ENCODE measurements at regions not wholly inside any gene's neighbourhood (a gene's known extent, or its start where the extent isn't known, plus 50 kb on each side); places are given as distances from the start of the nearest gene placed in this dataset.

- no peak for DNase-seq (ENCODE audit: low read depth)
These were observed 58.3 kb upstream of the SPATA31E1 start for GRCh38 chr9:87824216-87824875.

- no peak for DNase-seq (ENCODE audit: low read depth)
These were observed 57.8 kb upstream of the SPATA31E1 start for GRCh38 chr9:87824886-87825285.

GRCh38 chr9:87826331-87826730, 56.3 kb upstream of the SPATA31E1 start:
- no peak for DNase-seq (ENCODE audit: low read depth)

GRCh38 chr9:87827341-87827740, 55.3 kb upstream of the SPATA31E1 start:
- no peak for DNase-seq (ENCODE audit: low read depth)

- no peak for DNase-seq (ENCODE audit: low read depth)
These were observed 52.9 kb upstream of the SPATA31E1 start for GRCh38 chr9:87829756-87830155.

GRCh38 chr9:87830446-87830845, 52.2 kb upstream of the SPATA31E1 start:
- no peak for DNase-seq (ENCODE audit: low read depth)

GRCh38 chr9:87831159-87831558, 51.5 kb upstream of the SPATA31E1 start:
- no peak for DNase-seq (ENCODE audit: low read depth)

Measured in stimulated activated CD8-positive, alpha-beta memory T cell treated with anti-CD3 and anti-CD28 coated beads, Interleukin-4, amount 100 ng/mL, for 24 hours (primary cell).